ENCODE measurements at regions not wholly inside any gene's neighbourhood (a gene's known extent, or its start where the extent isn't known, plus 50 kb on each side); places are given as distances from the start of the nearest gene placed in this dataset.

DNA sequence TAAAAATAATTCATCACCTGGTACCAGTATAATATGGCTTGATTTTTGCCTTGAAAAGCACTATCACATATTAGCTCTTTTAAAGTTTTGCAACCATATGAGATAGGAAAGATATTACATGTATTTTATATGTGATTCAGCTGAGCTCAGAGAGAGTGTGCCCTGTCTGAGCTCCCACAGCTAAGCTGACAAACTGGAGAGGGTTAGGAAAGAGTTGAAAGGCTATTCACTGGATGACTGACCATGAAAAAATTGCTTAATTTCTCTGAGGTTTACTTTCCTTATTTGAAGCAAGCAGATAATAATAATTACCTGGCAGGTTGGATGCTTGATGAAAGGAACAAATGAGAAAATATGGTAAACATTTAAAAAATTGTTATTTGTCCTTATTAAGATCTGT is 97.4 kb upstream of the CCDC80 start:
- no peak overlapping the region for H3K27ac Mint-ChIP-seq
- ATAC-seq (no peak), DNase-seq (no peak)
- no peaks in the 10 kb centered on the region for H3K27me3 Mint-ChIP-seq
- CTCF ChIA-PET, result interaction anchor here (0.7 to 6.4 kb wide), 6 partner anchors 8 to 241 kb away, joined by 3 to 85 read pairs (median 40); partner anchors contain the start of gene CD200R1
- H3K9me3 Mint-ChIP-seq, result no peaks in the 10 kb centered on the region
- TF ChIP-seq, protein P1, sequence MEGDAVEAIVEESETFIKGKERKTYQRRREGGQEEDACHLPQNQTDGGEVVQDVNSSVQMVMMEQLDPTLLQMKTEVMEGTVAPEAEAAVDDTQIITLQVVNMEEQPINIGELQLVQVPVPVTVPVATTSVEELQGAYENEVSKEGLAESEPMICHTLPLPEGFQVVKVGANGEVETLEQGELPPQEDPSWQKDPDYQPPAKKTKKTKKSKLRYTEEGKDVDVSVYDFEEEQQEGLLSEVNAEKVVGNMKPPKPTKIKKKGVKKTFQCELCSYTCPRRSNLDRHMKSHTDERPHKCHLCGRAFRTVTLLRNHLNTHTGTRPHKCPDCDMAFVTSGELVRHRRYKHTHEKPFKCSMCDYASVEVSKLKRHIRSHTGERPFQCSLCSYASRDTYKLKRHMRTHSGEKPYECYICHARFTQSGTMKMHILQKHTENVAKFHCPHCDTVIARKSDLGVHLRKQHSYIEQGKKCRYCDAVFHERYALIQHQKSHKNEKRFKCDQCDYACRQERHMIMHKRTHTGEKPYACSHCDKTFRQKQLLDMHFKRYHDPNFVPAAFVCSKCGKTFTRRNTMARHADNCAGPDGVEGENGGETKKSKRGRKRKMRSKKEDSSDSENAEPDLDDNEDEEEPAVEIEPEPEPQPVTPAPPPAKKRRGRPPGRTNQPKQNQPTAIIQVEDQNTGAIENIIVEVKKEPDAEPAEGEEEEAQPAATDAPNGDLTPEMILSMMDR (IDR thresholded peaks at IDR 0.05), result no peak
- H3K36me3 Mint-ChIP-seq (ENCODE audit: low read depth), result no peaks in the 10 kb centered on the region
- POLR2A ChIA-PET, result no interaction called here
- H3K4me3 Mint-ChIP-seq, result no peak overlapping the region
- intact Hi-C loops (cut with micrococcal nuclease), result no loop called here
- H3K4me1 Mint-ChIP-seq (ENCODE audit: low read depth), result peaks cover 45% of the 10 kb centered on the region

DNA sequence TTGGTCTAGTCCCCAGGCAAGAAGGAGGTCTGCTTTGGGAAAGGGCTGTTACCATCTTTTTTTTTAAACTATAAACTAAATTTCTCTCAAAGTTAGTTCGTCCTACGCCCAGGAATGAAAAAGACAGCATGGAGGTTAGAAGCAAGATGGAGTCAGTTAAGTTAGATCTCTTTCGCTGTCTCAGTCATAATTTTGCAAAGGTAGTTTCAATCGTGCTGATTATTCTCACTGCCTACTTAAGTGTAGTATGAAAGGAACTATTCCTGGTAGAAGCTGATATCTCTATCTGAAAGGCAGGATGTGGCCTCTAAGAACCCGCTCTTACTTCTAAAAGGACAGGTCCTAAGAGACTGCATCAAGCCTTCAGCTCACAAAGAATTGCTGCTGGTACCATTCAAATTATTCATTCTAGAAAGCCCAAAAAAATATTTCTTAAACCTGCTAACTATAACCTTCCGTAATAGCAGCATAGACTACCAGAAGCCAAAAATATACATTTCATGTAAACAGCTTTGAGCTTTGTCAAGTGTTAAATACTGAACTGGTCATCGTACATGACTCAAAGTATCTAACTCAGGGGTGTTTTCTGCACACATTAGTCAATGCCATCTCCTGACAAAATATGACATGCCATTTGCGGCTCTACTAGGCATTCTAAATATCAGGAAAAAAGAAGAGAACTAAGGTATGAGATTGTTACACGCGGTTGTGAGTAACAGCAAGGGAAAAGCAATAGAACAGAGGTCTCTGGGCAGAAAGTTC is 96.0 kb upstream of the CCDC80 start:
- peak; percentile 68 for ATAC-seq
- DNase-seq, result no peak
- TF ChIP-seq, protein P1 (IDR thresholded peaks at IDR 0.05), result no peak
- Mint-ChIP-seq H3K36me3 (ENCODE audit: low read depth) (no peaks in the 10 kb centered on the region), H3K4me3 (no peak overlapping the region), H3K27ac (peak overlapping the region; percentile 30), H3K9me3 (no peaks in the 10 kb centered on the region), H3K4me1 (ENCODE audit: low read depth) (peaks cover 45% of the 10 kb centered on the region), H3K27me3 (no peaks in the 10 kb centered on the region)
- POLR2A ChIA-PET, result interaction anchor here (0.5 to 1.5 kb wide), 3 partner anchors 94 to 258 kb away, joined by 3 to 4 read pairs (median 3); no protein-coding TSS in a partner anchor
- intact Hi-C loops (cut with micrococcal nuclease), result loop anchor here (2.0 kb wide), 1 partner anchor 238 kb away; the partner anchor contains the start of gene CD200R1
- CTCF ChIA-PET, result interaction anchor here (1.0 to 6.4 kb wide), 10 partner anchors 9 to 298 kb away, joined by 3 to 85 read pairs (median 13); partner anchors contain the start of gene CD200R1

DNA sequence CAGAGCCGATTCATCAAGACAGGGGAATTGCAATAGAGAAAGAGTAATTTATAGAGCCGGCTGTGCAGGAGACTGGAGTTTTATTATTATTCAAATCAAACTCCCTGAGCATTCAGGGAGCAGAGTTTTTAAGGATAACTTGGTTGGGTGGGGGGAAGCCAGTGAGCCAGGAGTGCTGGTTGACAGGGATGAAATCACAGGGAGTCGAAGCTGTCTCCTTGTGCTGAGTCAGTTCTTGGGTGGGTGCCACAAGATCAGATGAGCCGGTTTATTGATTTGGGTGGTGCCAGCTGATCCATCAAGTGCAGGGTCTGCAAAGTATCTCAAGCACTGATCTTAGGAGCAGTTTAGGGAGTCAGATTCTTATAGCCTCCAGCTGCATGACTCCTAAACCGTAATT is 95.4 kb upstream of the CCDC80 start:
- Mint-ChIP-seq H3K9me3 (no peaks in the 10 kb centered on the region), H3K36me3 (ENCODE audit: low read depth) (no peaks in the 10 kb centered on the region), H3K4me1 (ENCODE audit: low read depth) (peaks cover 45% of the 10 kb centered on the region), H3K4me3 (no peak overlapping the region), H3K27me3 (no peaks in the 10 kb centered on the region), H3K27ac (peak overlapping the region; percentile 58)
- ATAC-seq, result no peak
- TF ChIP-seq, protein P1 (IDR thresholded peaks at IDR 0.05), result no peak
- intact Hi-C loops (cut with micrococcal nuclease), result loop anchor here (2.0 kb wide), 1 partner anchor 238 kb away; the partner anchor contains the start of gene CD200R1
- DNase-seq, result no peak
- ChIA-PET CTCF (interaction anchor here (1.2 to 6.4 kb wide), 12 partner anchors 10 to 269 kb away, joined by 3 to 85 read pairs (median 20); partner anchors contain the start of genes CD200R1 and GTPBP8), POLR2A (no interaction called here)

DNA sequence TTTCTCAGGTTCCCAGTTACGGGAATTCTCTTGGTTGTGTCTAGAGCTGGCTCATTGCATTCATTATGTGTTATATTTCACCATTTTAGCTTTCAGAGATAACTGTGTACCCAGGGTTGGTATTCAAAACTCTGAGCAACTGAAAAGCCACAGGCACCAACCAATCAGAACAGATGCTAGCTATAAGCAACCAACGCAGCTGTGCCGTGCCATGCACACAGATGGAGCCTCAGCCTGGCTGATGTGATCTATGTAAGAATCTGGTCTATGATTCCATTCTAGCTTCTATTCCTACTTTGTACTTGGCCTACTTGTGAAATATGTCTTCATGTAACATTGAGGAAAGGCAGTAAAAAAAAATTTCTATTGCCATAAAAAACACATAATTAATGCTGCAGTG is 95.0 kb upstream of the CCDC80 start:
- H3K4me1 Mint-ChIP-seq (ENCODE audit: low read depth), result peaks cover 45% of the 10 kb centered on the region
- intact Hi-C loops (cut with micrococcal nuclease), result loop anchor here (2.0 kb wide), 1 partner anchor 239 kb away; the partner anchor contains the start of gene CD200R1
- ChIA-PET CTCF (interaction anchor here (1.1 to 6.4 kb wide), 19 partner anchors 10 to 272 kb away, joined by 3 to 85 read pairs (median 10); partner anchors contain the start of genes CD200R1 and GTPBP8), POLR2A (no interaction called here)
- TF ChIP-seq, protein P1 (IDR thresholded peaks at IDR 0.05), result no peak
- no peaks in the 10 kb centered on the region for H3K9me3 Mint-ChIP-seq
- no peaks in the 10 kb centered on the region for H3K36me3 Mint-ChIP-seq (ENCODE audit: low read depth)
- peak overlapping the region; percentile 58 for H3K27ac Mint-ChIP-seq
- H3K27me3 Mint-ChIP-seq, result no peaks in the 10 kb centered on the region
- DNase-seq (no peak), ATAC-seq (no peak)
- H3K4me3 Mint-ChIP-seq, result no peak overlapping the region
